GM18868 (cell line): ENCODE measurements at regions not wholly inside any gene's neighbourhood (a gene's known extent, or its start where the extent isn't known, plus 50 kb on each side); places are given as distances from the start of the nearest gene placed in this dataset.

Experiments
- ATAC-seq: cut with Tn5 transposase; IDR thresholded peaks from one replicate; pipeline ENCODE4 v1.9.1; 2021; ENCODE audit warnings: mild to moderate bottlenecking, moderate library complexity; ENCODE audit not compliant: unreplicated experiment

DNA sequence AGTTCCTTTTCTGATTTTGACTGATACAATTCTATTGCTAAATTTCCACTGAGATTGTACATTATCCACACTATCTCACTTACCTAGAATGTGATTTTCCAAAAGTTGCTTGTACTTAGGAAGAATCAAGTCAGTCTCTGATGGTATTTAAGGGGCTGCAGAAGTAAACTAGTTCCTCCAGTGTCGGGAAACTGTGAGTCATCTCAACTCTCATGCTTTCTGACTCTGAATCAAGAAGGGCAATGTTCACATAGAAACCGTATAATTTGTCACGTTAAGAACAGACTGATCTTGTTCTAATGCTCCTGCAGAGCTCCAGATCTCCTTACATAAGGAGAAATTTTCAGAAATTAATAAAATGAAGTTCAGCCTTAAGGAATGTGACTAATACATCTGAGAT is 369.3 kb downstream of the KLF5 start:
- no peak for ATAC-seq

DNA sequence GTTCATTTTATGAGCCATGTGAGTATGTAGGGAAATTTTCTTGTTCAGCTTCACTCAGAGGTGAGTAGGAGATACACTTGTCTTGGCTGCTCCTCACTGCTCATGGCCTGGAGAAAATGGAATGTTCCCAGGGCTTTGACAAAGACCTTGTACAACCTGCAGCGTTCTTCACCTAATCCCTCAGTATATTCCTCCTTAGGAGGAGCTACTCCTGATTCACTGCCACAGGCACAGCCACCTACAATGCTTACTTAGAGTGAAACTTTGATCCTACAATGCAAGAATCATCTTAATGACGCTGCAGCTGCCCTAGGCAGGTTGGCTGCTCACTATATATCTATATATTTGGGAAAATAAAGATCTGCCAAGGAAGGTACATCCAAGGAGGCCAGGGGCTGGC is 364.2 kb downstream of the KLF5 start:
- ATAC-seq, result no peak

DNA sequence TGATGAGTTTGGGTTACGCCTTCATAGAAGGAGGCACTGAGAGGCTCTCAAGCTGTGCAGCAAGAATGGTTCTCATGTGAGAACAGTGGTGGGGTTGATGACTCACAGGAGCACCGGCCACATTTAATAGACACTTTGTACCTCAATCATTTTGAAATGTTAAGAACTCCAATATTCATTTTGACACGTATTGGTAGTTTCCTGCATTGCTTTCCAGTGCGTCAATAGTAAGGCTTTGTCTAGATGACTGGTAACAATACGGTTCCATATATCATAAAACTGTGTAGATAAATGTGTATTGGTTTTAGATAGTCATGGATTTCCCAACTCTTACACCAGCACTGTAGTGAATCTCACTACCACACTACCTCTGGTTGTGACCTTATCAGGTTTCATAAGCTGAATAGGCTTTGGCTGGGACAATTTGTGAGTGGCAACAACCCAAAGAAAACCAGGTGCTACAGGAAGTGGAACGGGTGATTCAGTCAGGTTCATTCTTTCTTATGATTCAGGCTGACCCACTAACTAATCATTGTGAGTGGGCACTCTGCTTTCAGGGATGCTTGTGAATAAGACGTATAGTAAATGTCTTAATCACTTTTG is 362.6 kb downstream of the KLF5 start:
- ATAC-seq, result no peak

DNA sequence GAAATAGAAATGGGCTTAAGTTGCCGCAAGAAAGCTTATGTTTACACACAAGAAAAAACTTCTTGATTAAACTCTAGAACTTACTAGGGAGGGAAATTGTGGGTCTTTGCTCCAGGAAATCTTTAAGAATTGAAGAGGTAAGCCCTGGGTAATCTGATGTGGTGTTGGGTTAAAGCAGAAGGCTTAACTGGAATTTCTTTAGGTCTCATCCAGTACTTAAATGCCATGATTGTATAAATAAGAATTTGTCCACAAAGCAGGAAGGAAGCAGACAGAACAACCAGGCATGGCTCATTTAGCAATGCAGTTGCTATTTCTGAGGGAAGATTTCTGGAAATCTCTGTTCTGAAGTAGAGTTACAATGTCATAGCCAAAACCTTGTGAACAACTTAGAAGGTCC is 360.4 kb downstream of the KLF5 start:
- no peak for ATAC-seq

DNA sequence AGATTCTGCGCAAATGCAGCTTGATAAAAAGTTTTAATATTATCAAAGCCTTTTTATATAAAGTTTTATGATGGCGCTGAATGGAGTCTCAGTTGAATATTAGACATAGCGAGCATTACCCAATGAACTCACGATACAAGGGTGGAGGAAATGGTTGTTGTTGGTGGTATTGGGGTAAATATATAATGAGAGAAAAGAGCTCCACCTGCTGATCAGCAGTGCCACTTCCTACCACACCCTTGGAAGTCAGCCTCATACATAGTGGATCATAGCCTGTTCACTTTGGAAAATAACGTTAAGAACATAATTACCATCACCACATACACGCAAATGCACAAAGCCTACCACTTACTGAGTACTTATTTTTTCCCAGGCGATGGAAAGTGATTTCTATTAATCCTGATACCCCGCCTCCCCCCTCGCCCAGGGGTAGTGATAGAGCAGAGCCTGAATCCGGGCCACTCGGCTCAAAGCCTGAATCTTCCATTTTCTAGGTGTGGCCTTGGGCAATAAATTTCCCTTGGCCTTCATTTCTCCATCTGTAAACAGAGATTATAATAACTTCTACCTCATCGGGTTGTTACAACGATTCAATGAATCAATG is 358.3 kb downstream of the KLF5 start:
- ATAC-seq, result no peak

DNA sequence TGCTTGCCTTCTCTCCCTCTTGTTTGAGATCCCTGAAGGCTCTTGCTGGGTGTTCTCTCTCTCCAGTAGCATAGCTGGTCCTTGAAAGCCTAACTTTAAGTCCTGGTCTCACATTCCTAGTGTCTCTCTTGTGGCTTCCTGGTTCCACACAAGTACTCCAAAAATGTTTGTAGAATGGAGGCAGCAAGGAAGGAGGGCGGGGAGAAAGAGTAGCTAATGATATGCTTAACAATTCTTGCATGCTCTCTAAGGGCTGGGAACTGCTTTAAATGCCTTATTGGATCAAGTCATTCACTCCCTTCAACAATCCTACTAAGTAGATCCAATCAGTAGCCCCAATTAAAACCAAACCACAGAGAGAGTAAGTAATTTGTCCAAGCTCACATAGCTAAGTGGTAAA is 357.3 kb downstream of the KLF5 start:
- ATAC-seq, result no peak

DNA sequence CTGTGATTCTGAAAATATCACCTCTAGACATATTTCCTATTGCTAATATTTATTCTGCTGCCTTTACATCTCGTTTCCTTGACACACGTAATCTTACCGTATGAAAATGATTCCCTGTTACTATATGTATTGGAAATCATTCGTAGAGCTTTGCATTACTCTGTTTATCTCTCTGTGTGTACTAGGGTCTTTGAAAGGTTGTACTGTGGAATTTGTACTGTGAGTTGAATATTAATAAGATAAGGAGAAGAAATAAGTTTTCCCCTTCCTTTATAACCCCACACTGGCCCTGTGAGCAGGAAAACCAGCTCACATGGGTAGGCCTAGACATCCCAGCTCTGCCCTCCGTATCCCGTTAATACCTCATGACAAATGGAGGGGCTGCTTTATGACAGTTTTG is 354.9 kb downstream of the KLF5 start:
- no peak for ATAC-seq

DNA sequence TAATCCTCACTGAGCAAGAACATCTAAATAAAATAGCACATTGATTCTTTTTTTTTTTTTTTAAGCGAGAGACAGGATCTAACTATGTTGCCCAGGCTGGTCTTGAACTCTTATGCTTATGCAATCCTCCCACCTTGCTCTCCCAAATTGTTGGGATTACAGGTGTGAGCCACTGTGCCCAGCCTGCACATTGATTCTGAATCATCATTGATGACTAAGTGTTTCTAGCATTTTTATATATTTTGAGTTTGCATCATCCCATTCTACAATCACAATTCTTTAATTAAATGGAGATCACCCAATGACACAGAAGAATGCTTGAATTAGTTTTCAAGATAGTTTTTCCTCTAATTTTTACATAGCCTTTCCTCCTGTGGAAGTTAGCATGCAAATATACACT is 354.1 kb downstream of the KLF5 start:
- ATAC-seq, result no peak

DNA sequence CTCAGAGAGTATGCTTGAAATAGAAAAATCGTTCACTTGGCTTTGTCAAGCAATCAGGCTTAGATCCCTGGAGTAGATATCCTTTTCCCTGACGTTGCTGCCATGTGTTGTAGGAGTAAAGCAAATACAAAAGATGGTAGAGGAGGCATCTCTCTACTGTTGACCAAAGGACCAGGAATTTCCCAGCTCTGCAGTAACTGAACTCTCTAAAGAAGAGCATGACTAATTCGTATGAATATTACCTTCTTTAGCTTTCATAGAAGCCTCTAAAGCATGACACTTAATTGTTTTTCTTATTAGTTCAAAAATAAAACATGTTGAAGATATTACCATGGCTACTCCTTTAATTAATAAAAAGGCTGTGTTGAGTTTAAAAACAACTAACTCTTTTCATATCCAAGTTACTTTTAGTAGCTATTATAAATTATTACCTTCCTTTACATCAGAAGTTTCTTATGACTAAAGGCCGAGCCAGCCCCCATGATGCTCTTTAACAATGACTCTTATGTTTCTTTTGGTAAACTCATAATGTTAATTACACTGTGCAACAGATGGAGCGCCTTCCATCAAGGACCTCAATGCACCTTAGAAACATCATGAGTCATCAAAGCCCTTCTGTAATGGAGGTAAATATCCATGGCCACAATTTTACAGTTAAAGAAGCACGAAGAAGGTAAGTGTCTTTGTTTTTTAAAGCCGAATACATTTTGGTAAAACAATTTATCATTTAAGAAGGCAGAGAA is 352.4 kb downstream of the KLF5 start:
- ATAC-seq, result no peak

DNA sequence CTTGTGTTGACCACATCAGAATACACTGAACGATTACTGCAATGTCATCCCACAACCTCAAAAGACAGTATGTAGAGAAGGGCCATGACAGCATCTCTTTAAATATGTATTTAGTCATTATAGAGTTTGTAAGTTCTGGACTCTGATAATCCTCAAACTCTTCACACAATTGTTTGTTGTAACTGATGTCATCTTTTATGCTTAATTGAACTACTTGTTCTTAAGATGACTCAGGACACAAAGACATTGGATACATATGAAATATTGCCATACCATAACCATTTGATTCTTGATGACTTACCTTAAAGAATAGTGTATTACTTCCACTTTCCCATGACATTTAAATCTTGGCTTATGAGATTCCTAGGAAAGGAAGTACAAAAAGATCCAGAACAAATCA is 347.6 kb downstream of the KLF5 start:
- no peak for ATAC-seq

DNA sequence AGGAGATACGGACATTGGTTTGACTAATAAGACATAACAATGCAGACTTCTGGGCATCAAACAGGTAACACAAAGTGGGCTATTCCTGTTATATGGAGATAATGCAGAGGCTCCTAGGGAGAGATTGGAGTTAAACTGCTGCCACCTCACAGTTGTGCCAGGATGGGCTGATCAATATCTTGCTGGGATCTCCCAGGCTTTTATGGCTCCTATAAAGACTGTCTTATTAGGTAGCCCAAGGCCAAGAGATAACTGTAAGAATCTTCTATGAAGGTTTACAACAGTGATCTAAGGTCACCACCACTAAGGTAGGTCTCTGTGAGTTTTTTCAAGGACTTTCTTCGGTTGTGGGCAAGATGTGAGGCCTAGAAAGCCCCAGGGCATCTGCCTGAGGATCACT is 345.8 kb downstream of the KLF5 start:
- ATAC-seq, result no peak

DNA sequence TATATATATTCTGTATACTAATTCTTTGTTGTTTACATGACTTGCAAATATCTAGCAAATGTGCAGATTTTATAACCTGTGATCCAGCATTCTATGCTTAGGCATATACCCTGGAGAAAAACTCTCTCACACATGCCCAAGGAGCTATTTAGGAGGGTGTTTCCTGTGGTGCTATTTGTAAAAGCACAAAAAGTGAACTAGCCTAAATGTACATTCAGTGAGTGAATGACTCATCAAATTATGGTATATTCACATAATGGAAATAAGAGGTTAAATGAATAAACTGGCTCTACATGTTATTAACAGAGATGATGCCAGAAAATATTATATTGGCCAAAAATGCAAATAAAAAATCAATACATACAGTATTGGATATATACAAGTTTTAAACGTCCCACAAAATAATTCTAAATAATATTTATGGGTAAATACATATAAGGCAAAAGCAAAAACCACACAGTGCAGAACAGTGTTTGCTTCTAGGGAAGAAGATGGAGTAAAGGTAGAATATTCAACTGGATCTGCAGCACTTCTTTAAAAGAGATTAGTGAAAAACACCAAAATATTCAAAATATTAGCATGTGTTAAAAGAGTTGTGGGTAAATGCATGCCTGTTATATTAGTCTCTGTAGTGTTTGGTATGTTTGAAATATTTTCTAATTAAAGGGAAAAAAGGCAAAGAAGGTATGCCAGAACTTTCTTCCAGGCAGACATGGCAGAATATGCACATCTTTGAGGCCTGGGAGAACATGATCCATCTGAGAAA is 344.7 kb downstream of the KLF5 start:
- ATAC-seq, result no peak

DNA sequence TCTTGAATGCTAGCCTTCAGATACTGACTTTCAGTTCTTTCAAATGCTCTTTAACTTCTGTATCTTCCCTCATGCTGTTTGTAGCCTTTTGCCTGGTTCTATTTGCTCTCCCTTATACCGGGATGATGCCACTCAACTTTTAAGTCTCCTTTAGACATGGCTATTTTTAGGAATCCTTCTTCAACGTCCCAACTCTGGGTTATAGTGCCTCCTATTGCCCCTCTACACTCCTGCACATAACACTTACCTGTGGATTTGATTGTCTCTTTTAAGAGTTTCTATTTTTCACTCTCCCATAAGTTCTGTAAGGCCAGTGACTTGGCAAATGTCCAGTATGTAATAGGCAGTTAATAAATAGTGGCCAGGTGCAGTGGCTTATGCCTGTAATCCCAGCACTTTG is 343.0 kb downstream of the KLF5 start:
- ATAC-seq, result no peak

DNA sequence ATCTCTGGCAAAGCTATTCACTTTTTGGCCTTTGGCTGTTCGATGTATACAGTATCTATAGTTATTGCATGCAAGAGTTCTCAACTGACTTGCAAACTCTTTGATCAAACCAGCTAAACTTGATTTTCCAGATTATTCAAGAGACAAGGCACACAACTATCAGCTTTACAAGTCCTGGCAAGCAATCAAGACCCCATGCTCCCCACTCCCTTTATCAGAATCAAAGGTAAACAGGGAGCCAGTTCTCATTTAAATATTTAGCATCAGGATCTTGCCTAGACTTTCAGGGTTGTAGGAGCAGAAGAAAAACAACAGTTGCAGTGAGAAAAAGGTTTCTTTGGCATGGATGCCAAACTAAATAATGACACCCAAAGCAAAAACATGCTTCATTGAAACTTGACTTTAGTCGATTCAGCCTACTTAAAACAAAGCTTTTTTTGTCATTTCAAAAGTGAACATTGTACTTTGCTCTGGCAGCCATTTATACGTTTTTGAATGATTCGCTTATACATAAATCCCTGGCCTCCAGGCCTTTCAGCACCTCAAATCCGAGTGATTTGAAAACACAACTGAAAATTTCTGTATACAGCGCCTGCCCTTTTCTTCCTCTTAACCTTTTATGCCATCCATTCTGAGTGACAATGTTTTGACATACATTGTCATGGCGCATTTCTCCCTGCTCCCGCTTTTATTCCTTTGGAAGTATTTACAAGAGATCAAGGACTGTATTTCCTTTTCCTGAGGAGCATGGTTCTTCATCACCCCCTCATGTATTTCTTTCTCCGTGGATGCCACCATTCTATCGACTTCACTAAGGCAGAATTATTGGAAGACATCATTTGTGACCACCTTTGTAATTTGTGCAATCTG is 340.8 kb downstream of the KLF5 start:
- no peak for ATAC-seq

DNA sequence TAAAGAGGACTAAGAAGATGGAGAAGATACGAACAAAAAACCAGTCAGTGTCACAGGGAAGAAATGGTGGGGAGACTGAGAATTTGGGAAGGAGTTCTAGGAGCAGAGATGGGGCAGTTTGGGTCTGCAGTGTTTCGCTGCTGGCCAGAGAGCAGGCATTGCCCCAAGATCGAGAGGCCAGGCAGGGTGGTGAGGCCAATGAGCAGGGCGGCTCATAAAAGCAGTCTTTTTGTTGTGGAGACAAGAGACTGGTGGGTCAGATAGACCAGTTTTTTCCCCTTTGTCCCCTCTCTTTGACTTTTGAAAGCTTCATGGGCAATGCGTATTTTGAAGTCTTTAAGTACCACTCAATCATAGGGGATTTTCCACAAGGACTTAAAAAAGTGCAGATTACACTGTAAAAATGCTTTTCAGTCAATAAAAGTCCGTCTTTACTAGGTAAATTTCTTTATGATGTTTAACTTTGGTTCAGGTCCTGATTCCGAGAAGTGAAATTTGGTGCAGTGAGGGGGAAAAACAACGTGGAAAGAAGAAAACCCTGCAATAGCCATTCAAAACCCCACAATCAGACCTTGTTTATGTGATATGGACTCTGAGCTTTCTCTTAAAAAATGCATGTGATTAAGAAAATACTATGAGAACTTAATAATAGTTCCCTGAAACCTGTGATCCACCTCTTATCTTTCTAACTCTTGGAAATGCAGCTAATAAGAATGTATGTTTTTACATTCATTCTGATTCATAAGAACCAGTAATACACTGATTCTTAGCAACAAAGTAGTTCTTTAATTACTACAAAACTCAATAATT is 338.9 kb downstream of the KLF5 start:
- ATAC-seq, result no peak

DNA sequence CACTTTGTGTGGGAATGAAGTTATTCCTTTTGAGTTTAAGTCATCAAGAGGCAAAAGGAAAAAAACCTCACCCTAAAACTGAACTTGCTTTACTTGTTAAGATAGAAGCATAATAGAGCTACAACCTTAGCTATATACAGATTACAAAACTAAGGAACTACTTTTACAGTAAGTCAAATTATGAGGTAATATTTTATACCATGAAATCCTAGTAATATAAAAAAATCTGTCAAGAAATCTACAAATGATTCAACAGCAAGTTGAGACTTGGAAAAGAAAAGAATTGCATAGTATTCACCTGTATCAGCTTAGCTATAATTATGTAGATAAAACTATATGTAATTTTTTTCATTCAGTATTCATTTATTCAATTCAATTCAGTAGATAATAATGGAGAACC is 335.3 kb downstream of the KLF5 start:
- ATAC-seq, result no peak

DNA sequence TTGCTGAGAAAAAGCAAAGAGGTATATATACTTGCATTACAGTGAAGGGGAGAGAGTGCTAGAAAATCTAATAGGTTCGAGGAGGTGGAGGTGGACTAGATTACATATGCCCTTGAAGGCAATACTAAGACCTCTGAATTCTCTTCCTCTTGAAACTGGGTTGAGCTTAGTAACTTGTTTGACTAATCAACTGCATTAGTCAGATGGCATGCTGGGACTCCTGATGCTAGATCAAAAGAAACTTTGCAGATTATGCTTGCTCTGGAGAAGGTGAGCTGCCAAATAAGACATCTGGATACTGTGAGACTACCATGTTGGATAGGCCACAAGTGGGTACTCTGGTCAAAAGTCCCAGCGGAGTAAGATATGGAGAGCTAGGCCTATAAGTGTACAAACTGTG is 331.3 kb downstream of the KLF5 start:
- no peak for ATAC-seq

DNA sequence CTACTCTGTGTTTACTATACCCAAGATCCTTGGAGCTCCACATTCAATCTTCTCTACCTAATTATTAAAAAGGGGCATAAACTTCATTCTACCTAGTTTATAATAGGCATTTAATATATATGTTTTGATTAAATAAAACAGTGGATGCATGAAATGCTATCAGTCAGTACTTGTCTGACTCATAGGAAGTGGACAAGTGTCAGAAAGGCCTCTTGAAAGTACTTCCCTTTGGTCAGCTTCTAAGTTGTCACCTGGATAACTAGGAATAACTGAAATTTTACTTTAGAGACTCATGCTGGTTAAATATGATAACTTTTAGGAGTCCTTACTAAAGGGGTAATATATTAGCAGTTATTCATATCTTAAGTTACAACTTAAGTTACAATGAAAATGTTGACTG is 329.8 kb downstream of the KLF5 start:
- ATAC-seq, result no peak

DNA sequence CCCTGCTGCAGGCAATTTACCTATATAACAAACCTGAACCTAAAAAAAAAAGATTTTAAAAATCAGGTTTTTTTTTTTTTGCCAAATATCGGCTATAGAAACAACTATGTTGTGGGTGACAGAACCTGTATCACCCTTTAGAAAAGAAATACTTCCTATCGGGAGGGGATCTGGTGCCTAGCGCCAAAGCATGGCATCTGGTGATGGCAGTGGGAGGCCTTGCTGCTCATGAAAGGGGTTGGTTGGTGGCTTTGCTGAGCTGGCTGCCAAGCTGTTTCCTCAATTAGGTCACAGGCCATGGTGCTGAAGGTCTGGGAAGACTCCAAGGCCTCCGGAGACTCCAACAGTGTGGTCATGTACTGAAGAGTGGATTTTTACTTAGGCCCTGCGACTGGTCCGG is 328.5 kb downstream of the KLF5 start:
- ATAC-seq, result no peak

DNA sequence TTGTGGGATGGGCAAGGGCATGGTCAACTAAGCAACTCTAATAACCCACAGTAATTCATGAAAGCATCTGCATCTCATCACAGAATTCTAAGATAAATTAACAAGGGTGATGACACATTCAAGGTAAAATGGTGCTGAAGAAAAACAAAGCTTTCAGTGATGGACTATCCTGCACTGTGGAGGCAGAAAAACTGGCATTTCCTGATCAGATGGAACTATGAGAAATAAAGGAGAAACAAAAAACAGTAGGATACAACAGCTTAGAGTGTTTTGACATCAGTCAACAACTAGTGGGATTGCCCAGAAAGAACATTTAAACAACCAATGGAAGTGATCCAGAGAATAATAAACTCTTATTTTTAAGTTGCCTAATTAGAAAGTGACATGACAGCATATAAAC is 327.0 kb downstream of the KLF5 start:
- no peak for ATAC-seq
